GM13976 (cell line): ENCODE measurements at regions not wholly inside any gene's neighbourhood (a gene's known extent, or its start where the extent isn't known, plus 50 kb on each side); places are given as distances from the start of the nearest gene placed in this dataset.
A peak's percentile ranks its signal among the peaks of the same experiment; 100 is the strongest.
"Not testable (repeated sequence)": the region's sequence is repeated elsewhere in the genome, so short reads cannot be mapped to it uniquely, and the experiment has no call there.

Experiments used
- DNase-seq: peaks from one replicate; pipeline ENCODE4 v3.0.0; 2012; ENCODE audit warnings: low spot score
- in situ Hi-C: fragments of 300-500 bp; cut with MboI; formaldehyde crosslinking; loops from one replicate; pipeline ENCODE4 v1.12.0; 2022; ENCODE audit warnings: low sequenced_read_pairs, mixed read lengths, inconsistent platforms; ENCODE audit not compliant: unreplicated experiment
- TF ChIP-seq, protein P1 (sequence below): IDR thresholded peaks from 2 replicates; pipeline ENCODE4 v1.5.1; 2012; ENCODE audit warnings: borderline replicate concordance, mild to moderate bottlenecking; ENCODE audit not compliant: insufficient read depth; ENCODE audit errors: extremely low read depth, missing control alignments, control extremely low read depth

DNA sequence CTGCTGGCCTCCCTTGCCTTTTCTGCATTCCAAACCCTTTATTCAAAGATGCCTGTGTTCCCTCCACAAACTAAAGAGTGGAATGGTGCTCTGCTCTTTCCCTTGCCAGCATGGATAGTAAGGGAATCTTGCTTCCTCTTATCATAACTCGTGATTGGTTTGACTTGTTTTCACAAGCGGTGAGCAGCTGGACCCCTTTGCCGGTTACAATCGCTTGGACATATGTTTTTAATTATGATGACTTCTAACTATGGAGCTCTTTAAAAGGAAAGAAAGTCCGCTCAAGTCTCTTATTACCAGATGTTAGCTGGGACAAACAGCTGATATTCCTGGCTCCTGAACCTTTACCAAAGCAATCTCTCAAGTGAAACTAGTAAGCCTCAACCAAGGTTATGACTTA, 1094.7 kb downstream of the UQCRFS1 start:
- TF ChIP-seq, protein P1, sequence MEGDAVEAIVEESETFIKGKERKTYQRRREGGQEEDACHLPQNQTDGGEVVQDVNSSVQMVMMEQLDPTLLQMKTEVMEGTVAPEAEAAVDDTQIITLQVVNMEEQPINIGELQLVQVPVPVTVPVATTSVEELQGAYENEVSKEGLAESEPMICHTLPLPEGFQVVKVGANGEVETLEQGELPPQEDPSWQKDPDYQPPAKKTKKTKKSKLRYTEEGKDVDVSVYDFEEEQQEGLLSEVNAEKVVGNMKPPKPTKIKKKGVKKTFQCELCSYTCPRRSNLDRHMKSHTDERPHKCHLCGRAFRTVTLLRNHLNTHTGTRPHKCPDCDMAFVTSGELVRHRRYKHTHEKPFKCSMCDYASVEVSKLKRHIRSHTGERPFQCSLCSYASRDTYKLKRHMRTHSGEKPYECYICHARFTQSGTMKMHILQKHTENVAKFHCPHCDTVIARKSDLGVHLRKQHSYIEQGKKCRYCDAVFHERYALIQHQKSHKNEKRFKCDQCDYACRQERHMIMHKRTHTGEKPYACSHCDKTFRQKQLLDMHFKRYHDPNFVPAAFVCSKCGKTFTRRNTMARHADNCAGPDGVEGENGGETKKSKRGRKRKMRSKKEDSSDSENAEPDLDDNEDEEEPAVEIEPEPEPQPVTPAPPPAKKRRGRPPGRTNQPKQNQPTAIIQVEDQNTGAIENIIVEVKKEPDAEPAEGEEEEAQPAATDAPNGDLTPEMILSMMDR = no peak
- in situ Hi-C loops = no loop called here
- no peak for DNase-seq

DNA sequence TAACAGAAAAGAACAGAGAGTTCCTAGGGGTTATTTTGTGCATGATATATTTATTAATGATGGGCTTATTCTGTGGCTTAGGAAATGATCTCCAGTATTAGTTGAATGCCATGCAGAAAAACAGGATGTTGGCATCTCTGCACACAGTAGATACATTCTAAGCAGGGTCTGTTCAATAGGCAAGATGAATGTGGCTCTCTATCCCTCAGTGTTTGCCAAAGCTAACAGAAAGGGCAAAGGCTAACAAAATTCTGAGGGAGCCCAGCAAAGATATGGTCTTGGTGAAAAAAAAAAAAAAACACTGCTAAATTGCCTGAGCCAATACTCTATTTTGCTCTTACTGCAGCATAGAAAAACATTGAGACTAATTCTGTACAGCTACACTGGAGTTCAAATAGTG, 1095.8 kb downstream of the UQCRFS1 start:
- DNase-seq = no peak
- in situ Hi-C loops = no loop called here
- TF ChIP-seq, protein P1 = no peak

DNA sequence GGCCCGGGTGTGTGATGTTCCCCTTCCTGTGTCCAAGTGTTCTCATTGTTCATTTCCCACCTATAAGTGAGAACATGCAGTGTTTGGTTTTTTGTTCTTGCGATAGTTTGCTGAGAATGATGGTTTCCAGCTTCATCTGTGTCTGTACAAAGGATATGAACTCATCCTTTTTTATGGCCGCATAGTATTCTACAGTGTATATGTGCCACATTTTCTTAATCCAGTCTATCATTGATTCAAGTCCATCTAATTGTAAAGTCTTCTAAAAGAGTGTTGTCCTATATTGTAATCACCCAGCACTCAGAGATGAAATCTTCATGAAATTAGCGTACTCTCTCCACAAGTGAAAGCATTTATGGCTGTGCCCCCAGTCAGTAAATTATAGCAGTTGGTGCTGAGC, 1096.6 kb downstream of the UQCRFS1 start:
- in situ Hi-C loops = not testable (repeated sequence)

DNA sequence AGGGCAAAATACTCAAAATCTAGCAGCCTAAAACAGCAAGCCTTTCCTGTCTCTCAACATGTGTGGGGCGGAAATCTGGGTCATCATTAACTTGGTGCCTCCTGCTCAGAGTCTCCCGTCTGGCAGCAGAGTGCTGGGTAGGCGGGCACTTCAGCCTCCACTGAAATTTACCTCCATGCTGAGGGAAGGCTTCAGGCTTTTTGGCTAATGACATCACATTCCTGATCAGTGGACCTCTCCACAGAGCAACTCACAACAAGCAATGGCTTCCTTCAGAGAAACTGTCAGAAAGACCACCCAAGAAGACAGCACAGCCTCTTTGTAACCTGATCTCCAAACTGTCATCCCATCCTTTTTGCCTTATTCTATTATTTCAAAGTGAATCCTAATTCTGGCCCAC, 1109.0 kb downstream of the UQCRFS1 start:
- in situ Hi-C loops = no loop called here
- TF ChIP-seq, protein P1 = no peak
- DNase-seq = no peak

More for the DNA sequence above, 1096.6 kb downstream of the UQCRFS1 start:
- not testable (repeated sequence) for DNase-seq

DNA sequence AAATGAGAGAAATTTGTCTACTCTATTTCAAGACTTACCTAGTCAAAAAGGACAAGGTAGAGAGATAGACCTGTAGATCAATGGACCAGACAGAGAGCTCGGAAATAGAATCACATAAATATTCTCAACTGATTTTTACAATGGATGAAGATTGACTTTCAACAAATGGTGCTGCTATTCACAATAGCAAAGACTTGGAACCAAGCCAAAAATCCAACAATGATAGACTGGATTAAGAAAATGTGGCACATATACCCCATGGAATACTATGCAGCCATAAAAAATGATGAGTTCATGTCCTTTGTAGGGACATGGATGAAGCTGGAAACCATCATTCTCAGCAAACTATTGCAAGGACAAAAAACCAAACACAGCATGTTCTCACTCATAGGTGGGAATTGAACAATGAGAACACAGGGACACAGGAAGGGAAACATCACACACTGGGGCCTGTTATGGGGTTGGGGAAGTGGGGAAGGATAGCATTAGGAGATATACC, 1128.2 kb downstream of the UQCRFS1 start:
- in situ Hi-C loops, DNase-seq: not testable (repeated sequence)

DNA sequence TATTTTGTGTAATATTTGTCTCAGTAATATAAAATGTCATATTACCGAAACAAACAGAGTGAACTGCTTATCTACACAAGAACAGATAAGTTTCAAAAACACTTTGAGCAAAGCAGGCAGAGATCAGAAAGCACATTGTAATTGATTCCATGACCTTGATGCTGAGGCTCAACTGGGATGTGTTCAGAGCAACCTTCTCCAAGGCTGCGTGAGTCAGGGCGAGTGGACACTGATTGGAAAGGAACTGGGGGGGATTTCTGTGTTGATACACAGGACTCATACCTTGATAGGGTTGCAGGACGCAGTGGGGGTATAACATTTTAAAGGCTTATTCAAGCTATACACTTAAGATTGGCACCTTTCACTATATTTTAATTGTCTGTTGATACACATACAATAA, 1136.3 kb downstream of the UQCRFS1 start:
- no peak for DNase-seq
- in situ Hi-C loops = no loop called here
- TF ChIP-seq, protein P1 = no peak

DNA sequence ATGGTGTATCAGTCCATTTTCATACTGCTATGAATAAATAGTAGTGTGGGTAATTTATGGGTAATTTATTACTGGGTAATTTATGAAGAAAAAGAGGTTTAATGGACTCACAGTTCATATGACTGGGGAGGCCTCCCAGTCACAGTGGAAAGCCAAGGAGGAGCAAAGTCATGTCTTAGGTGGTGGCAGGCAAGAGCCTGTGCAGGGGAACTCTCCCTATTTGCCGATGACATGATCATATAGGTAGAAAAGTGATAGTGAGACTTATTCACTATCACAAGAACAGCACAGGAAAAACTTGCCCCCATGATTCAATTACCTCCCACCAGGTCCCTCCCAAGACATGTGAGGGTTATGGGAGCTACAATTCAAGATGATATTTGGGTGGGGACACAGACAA, 1137.7 kb downstream of the UQCRFS1 start:
- TF ChIP-seq, protein P1 = no peak
- no peak for DNase-seq
- in situ Hi-C loops = no loop called here

DNA sequence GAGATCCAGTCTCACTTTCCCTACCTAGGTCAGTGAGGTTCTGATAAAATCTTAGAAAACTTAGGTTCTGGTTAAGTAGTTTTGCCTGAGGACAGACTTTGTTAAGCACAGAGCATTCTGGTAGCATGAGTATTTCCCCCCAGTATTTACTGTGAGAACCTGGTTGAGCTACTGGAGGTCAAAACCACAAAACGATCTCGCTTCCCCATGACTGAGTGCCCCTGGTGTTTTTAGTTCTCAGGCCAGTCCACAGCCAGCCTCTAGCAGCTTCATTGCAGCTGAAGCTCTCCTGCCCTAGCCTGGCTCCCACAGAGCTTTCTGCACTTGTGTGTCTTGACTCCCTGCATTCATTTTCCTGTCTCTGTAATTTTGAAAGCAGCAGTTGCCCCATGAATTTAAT, 1138.2 kb downstream of the UQCRFS1 start:
- TF ChIP-seq, protein P1 = no peak
- in situ Hi-C loops = no loop called here
- DNase-seq = peak; percentile 31
